HG02870 (cell line): ENCODE measurements at regions not wholly inside any gene's neighbourhood (a gene's known extent, or its start where the extent isn't known, plus 50 kb on each side); places are given as distances from the start of the nearest gene placed in this dataset.
"Not testable (repeated sequence)": the region's sequence is repeated elsewhere in the genome, so short reads cannot be mapped to it uniquely, and the experiment has no call there.

ENCODE experiments used
- ATAC-seq: cut with Tn5 transposase; IDR thresholded peaks from one replicate; pipeline ENCODE4 v1.9.1; 2021; ENCODE audit warnings: mild to moderate bottlenecking, moderate library complexity; ENCODE audit not compliant: unreplicated experiment

DNA sequence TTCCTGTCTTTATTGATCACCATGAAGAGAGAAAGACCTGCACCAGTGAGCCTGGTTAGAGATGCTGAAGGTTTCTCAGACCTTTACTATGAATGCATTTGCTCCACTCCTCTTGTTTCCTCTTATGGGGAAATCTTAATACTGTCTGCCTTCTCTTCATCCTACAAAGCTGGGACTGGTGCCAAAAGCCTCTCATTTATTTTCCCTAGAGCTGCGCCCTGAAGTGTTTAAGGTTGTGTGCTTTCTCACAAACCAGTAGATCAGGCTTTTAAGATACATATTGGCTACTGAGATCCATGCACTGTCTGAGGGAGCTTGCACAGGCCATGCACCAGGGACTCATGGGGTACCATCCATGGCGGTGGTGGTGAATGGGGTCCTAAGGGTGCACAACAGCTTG is 286.1 kb upstream of the PMFBP1 start:
- no peak for ATAC-seq

GRCh38 chr16:72457243-72457940 is 285.4 kb upstream of the PMFBP1 start:
- ATAC-seq: no peak

DNA sequence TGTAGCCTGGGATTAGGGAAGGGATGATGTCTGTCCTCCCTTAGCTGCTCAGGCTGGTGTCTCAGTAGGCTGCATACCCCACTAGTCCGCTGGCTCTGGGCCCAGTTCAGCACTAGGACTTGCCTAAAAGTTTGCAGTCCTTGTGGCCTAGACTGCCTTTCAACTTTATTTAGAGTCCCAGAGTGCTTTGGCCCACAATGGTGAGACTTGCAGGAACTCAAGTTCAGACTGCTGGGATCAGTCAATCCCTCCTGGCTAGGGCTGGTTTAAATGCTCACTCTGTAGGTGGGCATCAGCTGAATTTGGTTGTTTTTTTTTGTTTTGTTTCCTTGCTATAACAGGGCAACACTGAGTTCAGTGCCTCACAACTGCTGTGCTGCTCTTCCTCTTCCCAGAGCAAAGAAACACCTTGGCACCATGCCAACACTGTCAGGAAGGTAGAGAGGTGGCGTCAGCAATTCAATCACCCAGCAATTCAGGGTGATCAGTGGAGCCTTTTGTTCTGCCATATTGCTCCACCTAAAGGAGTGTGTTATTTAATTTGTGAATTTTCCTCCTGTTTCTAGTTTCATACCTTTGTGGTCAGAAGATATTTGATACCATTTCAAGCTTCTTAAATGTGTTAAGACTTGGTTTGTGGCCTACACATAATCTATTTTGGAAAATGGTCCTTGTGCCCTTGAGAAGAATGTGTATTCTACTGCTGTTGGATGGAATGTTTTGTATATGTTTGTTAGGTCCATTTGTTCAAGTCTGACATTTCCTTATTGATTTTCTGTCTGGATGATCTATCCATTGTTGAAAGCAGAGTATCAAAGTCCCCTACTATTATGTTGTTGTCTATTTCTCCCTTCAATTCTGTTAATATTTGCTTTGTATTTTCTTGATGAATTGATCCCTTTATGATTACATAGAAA is 284.0 kb upstream of the PMFBP1 start:
- ATAC-seq: no peak

DNA sequence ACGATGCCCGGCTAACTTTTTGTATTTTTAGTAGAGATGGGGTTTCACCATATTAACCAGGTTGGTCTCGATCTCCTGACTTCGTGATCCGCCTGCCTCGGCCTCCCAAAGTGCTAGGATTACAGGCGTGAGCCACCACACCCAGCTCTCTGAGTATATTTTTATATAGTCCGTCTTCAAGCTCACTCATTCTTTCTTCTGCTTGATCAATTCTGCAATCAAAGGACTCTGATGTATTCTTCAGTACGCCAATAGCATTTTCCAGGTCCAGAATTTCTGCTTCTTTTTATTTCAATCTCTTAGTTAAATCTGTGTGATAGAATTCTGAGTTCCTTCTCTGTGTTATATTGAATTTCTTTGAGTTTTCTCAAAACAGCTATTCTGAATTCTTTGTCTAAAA is 281.9 kb upstream of the PMFBP1 start:
- ATAC-seq: not testable (repeated sequence)

DNA sequence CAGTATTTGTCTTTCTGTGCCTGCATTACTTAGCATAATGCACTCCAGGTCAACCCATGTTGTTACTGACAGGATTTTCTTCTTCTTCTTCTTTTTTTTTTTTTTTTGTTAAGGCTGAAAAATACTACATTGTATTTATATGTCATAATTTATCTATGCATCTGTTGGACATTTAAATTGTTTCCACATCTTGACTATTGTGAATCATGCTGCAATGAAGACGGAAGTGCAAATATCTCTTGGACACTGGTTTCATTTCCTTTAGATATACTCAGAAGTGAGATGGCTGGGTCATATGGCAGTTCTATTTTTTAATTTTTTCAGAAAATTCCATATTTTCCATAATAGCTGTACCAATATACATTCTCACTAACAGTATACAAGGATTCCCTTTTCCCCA is 272.7 kb upstream of the PMFBP1 start:
- ATAC-seq: no peak

GRCh38 chr16:72443809-72444208 is 271.9 kb upstream of the PMFBP1 start:
- ATAC-seq: no peak

DNA sequence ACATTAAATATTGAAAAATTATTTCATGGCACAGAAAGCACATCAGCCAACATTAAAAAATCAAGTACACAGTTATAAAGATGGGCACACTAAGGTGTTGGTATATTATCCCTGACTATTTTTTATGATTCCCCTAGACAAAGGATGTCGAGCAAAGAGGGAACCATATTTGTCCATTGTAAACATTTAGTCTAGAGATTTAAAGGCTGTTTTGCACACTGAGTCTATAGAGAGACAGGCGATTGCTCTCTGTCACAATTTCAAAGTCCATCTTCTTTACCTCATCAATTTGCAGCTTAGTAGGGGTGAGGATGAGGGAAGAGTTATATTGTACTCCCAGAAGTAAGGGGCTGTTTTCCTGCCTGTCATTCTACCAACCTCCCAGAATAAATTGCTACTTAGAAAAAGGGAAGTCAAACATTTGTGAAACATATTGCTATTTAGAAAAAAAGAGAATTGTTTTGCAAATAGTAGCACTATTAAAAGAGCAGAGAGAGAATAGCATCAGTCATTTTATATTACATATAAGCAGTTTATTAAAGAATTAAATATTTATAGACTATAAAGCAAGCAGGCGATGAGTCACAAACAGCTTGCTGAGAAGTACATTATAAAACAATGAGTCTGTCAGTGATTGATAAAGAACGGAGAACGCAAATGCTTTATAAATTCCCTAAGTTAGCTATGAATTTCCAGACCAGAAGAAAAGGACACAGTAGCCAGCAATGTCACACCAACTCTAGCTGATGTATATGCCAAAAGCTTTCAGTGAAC is 270.6 kb upstream of the PMFBP1 start:
- ATAC-seq: no peak

DNA sequence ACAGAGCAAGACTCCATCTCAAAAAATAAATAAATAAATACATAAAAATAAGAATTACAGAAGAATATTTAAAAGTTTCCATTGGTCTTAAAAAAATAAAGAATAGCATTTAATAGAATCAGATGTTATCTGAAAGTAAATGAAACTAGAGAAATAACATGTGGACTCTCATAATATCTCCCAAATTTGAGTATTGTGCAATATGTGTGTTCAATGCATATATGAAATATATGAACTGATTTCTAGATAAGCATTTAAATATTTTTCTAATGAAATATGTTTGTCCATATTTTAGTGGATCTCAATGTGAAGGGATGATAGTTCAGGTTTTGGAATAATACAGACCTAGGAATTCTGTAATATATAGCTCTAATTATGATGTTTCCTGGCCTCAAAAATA is 265.9 kb upstream of the PMFBP1 start:
- no peak for ATAC-seq

DNA sequence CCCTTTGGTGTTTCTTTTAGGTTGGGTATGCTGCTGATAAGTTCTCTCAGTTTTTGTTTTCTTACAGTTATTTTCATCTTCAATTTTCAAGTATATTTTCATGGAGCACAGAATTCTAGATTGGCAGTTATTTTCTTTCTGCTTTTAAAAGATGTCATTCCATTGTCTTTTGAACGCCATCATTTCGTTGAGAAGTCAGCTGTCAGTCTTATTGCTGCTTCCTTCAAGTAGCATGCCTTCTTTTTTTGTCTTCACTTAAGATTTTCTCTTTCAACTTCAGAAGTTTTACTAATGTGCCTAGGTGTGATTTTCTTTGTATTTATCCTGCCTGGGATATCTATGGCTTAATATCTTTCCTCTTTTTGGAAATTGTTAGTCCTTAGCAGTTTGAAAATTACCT is 262.2 kb upstream of the PMFBP1 start:
- ATAC-seq: no peak

DNA sequence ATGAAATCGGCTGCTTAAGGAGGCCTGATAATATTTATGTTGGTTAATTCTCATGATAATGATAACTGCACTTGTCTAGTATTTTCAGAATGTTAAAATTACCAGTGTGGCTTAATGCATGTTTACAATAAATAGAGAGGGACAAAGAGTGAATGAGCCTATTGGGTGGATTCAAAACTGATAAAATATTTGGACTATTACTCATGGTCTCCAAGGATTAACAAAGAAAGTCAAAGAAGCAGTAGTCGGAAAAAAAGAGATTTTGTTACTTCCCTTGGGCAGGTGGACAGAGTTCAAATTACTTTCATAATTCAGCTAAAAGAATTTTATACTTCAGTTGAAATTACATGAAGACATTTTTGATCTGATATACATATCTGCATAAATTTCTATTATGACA is 258.2 kb upstream of the PMFBP1 start:
- ATAC-seq: no peak

DNA sequence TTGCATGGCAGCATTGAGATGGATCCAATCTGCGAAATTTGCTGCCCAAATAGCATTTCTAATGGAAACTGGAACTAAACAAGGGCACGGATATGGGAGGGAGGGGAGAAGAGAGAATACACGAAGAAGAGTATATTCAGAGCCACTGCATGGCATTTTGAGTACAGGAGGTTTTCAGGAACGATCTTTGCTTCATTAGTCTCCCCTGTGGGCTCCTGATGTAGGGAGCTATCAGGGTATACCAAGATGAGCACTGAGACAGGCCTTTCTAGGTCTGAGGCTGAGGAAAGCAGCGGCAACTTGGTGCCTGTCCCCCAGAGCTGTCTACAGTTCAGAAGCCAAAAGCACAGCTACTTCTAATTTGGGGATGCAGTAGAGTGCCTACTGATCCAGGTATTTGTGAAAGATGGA is 257.7 kb upstream of the PMFBP1 start:
- no peak for ATAC-seq

DNA sequence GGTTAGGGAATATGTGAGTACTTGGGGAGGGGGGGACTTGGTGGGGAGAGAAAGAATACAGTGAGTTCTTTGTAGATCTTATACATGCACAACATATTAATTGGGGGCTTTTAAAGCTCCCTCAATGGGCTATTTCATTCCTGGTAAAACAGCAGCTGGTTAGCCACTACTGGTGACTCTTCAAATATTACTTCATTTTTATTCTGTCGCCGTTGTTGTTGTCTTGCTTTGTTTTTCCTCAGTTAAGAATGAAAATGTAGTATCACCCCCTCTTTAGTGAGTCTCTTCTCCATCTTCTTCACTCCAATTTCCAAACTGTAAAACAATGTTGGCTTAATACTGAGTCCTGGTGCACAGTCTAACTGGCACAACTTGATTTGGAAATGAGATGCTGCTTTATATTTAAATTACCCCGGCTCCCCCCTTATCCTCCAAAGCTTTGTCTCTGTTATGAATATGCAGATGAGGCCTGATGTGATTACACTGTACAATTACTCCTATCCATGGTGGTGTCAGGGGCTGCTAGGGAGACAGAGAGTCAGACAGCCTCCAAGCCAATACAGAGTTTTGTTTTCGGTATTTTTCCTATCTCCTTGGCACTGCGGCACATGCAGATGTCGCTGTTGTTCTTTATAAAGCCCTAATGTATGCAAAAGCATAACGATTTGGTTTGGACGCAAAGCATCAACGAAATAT is 256.9 kb upstream of the PMFBP1 start:
- no peak for ATAC-seq

- no peak for ATAC-seq
Observed at GRCh38 chr16:72427783-72428331, 255.9 kb upstream of the PMFBP1 start.

- ATAC-seq: no peak
Observed at GRCh38 chr16:72427051-72427782, 255.3 kb upstream of the PMFBP1 start.

DNA sequence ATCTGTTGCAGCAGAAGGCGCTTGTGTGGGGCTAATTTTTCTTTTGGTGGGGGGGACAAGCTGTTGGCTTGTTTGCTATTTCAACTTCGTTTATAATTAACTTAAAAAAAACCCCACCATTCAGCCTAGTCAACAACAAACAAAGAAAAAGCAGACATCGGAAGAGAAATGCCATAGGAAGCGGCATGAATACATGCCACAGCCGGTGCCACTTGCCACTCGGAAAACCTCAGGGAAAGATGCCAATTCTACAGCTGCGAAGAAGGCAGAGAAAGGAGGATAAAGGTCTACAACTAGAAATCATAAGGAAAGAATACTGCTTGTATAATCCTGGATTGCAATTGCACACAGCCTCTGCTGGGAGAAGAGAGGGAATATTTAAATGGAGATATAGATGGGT is 254.4 kb upstream of the PMFBP1 start:
- ATAC-seq: no peak

DNA sequence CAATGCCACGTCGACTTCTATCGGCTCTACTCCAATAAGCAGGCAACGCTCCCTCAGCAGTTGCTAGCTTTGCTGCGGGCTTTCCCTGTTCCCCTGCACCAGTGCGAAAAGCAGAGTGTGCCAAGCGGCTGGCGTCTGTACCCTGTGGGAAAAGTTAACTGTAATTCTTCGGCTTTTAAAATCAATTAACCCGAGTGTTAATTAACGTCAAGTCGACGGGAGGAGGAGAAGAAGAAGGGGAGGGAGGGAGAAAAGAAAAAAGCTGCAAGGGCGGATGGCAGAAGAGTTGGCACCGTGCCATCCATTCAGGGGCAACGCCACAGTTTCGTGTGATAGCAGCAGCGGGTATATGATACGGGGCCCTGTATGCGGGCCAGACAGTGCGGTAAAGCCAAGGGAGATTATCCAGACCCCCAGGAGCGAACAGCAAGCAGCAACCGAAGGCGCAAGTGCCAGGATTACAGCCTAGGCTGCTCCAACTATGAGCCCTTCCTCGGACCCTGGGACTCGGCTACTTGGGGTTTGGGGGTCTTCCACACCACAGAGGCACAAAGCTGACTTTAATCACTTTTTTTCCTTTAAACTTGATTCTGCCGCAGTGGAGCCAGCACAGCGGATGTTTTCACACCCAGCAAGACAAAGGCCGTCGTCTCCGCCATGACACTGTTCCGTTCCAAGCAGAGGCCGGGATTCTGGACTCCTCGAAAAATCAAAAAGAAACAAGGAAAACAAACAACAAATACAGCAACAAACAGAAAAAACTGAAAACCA is 253.8 kb upstream of the PMFBP1 start:
- no peak for ATAC-seq

- ATAC-seq: no peak
Observed at GRCh38 chr16:72424757-72425156, 252.8 kb upstream of the PMFBP1 start.

DNA sequence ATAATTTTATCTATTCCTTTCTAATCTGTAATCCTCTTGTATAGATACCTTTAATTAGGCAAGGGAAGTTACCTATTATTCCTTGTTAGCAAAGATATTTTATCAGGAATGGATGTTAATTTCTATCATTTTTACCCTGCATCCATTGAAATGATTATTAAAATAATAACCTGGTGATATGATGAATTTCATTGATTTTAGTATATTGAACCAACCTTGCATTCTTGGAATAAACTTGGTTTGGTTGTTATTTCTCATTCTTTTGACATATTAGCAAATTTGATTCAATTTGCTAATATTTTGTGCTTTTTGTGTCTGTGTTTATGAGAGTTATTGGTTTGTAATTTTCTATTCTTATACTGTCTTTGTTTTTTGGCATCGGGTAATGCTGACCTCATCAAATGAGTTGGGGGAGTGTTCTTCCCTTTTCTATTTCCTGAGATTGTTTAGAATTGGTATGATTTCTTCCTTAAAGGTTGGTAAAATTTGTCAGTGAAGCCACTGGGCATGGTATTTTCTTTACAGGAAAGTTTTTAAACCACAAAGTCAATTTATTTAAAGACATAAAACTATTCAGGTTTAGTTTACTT is 250.4 kb upstream of the PMFBP1 start:
- no peak for ATAC-seq

DNA sequence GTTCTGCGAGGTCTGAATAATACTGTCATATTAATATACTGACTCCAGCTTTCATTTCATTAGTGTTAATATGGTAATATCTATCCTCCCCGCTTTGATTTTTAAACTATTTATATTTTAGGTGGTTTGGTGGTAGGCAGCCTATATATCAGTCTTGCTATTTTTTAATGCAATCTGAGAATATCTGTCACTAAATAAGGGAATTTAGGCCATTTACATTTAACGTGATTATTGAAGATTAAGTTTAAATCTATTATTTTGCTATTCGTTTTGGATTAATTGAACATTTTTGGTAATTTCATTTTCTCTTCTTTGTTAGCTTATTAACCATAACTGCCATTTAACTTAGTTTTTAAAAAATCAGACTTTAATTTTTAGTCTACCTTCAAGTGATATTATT is 247.7 kb upstream of the PMFBP1 start:
- ATAC-seq: no peak
